Breast epithelium (tissue), 4 donors: ENCODE measurements at regions not wholly inside any gene's neighbourhood (a gene's known extent, or its start where the extent isn't known, plus 50 kb on each side); places are given as distances from the start of the nearest gene placed in this dataset.

ENCODE experiments used
- DNase-seq, 2 donors: peaks; one replicate each; pipeline ENCODE4 v3.0.0-alpha.2; 2019; ENCODE audit warnings: low spot score in 2 of 2
- H3K27ac ChIP-seq, 2 donors: fragments of 200-600 bp; sonication (generic) in 1 of 2; one replicate each; pipeline ENCODE4 v1.5.1; 2016 to 2019; ENCODE audit warnings: mild to moderate bottlenecking in 1 of 2
- H3K27me3 ChIP-seq, 2 donors: fragments of 200-600 bp; sonication (generic) in 1 of 2; one replicate each; pipeline versions ENCODE4 v1.5.1 to v1.6.0; 2017 to 2019; ENCODE audit warnings: control low read depth in 1 of 2, mild to moderate bottlenecking in 1 of 2
- H3K36me3 ChIP-seq: fragments of 200-600 bp; one replicate; pipeline ENCODE4 v1.5.1; 2019
- H3K4me1 ChIP-seq, 2 donors: fragments of 200-600 bp; sonication (generic); one replicate each; pipeline ENCODE4 v1.5.1; 2016 to 2019; ENCODE audit warnings: control low read depth in 1 of 2
- H3K4me3 ChIP-seq, 3 donors: fragments of 200-600 bp; sonication (generic); 1 replicate in 2 of 3; 2 replicates in 1 of 3; pipeline ENCODE4 v1.5.1; 2016 to 2019; ENCODE audit warnings: mild to moderate bottlenecking in 3 of 3, moderate library complexity in 2 of 3
- H3K9me3 ChIP-seq, 2 donors: fragments of 200-600 bp; sonication (generic) in 1 of 2; one replicate each; pipeline ENCODE4 v1.5.1; 2016 to 2019; ENCODE audit warnings: control low read depth in 1 of 2
- POLR2A ChIP-seq: fragments of 450-650 bp; IDR thresholded peaks from one replicate; pipeline ENCODE4 v1.6.1; 2016; ENCODE audit warnings: antibody characterized with exemption, mild to moderate bottlenecking, moderate library complexity
- POLR2AphosphoS5 ChIP-seq, 3 donors: sonication (generic); formaldehyde crosslinking; IDR thresholded peaks; one replicate each; pipeline ENCODE4 v1.6.1; 2017; ENCODE audit warnings: antibody characterized with exemption in 3 of 3
- intact Hi-C: fragments of 100-400 bp; cut with DNase I; formaldehyde crosslinking; loops from one replicate; pipeline ENCODE4 v1.15.1; 2023; ENCODE audit warnings: low total_unique reads
- TF ChIP-seq, protein P1 (sequence below), 3 donors: fragments of 450-650 bp; IDR thresholded peaks; one replicate each; pipeline ENCODE4 v1.5.1; 2016 to 2017; ENCODE audit warnings: antibody characterized with exemption in 3 of 3, mild to moderate bottlenecking in 3 of 3, moderate library complexity in 3 of 3

DNA sequence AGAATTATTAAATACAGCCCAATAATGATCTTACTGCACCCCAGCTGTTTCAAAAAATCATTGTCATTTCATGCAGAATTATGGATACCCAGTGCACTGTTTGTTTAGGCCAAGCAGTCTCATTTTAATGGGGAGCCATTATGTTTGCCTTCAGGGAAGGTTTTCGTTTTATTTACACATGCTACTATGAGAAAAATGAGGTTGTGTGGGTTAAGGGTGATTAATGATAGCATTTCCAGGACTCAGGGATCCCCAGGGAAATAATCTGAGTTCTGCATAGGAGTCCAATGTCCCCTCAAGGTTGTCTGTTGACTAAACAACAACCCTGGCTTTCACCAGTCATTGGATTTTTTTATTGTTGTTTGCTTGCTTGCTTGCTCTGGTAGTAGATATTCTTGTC lies 71.0 kb upstream of the ZP4 start:
- intact Hi-C loops = no loop called here
- H3K36me3 ChIP-seq = no peaks in the 10 kb centered on the region

DNA sequence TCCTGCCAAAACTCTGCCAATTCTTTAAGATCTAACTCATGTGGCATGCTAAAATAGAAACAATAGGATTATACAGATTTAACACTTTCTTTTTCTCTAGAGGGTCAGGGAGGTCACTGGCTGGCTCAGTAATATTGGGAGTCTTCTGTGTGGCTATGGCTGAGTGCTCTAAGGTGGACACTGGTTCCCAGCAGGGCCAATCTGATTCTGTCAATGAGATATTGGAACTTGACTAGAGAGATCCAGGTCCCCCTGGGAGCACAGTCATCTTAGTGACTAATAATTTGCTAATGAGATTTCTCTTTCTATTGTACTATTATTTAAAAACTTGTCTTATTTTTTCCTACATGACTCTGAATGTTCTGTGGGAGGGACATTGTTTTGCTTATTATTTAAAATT lies 69.1 kb upstream of the ZP4 start:
- intact Hi-C loops = no loop called here

More for the DNA sequence above, 71.0 kb upstream of the ZP4 start:
- Histone ChIP-seq H3K4me3 (no peak overlapping the region), H3K4me1 (no peaks in the 10 kb centered on the region), H3K27me3 (no peaks in the 10 kb centered on the region), H3K27ac (no peak overlapping the region), H3K9me3 (no peaks in the 10 kb centered on the region)
- TF ChIP-seq, protein P1, sequence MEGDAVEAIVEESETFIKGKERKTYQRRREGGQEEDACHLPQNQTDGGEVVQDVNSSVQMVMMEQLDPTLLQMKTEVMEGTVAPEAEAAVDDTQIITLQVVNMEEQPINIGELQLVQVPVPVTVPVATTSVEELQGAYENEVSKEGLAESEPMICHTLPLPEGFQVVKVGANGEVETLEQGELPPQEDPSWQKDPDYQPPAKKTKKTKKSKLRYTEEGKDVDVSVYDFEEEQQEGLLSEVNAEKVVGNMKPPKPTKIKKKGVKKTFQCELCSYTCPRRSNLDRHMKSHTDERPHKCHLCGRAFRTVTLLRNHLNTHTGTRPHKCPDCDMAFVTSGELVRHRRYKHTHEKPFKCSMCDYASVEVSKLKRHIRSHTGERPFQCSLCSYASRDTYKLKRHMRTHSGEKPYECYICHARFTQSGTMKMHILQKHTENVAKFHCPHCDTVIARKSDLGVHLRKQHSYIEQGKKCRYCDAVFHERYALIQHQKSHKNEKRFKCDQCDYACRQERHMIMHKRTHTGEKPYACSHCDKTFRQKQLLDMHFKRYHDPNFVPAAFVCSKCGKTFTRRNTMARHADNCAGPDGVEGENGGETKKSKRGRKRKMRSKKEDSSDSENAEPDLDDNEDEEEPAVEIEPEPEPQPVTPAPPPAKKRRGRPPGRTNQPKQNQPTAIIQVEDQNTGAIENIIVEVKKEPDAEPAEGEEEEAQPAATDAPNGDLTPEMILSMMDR (IDR thresholded peaks at IDR 0.05) = no peak
- no peak for TF ChIP-seq POLR2A
- DNase-seq = no peak

DNA sequence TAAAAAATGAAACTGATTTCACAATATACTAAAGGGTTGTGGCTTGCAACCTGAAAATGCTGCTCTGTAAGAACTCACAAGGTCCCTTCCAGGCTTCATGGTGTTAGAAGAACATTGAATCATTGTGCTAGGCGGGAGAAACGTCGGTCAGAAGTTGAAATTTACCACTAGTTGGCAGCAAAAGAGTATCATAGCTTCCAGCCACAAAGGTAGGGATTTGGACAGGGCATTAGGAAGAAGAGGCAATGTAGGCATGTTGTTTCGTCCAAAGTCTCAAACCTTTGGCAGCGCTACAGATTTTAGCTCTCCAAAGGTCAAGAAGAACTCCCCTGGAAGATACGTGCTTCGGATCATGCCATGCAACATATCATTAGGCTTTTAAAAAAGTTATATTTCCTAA lies 62.5 kb upstream of the ZP4 start:
- Histone ChIP-seq H3K36me3 (no peaks in the 10 kb centered on the region), H3K9me3 (no peaks in the 10 kb centered on the region), H3K27me3 (no peaks in the 10 kb centered on the region), H3K4me1 (no peaks in the 10 kb centered on the region), H3K27ac (no peak overlapping the region), H3K4me3 (no peak overlapping the region)
- intact Hi-C loops = no loop called here
- DNase-seq = no peak
- TF ChIP-seq POLR2A (no peak), POLR2AphosphoS5 (IDR thresholded peaks at IDR 0.05) (no peak)
- TF ChIP-seq, protein P1 (IDR thresholded peaks at IDR 0.05) = no peak

More for the DNA sequence above, 69.1 kb upstream of the ZP4 start:
- no peak overlapping the region for H3K27ac ChIP-seq
- no peaks in the 10 kb centered on the region for H3K27me3 ChIP-seq
- DNase-seq = no peak
- H3K4me3 ChIP-seq = no peak overlapping the region
- TF ChIP-seq, protein P1 (IDR thresholded peaks at IDR 0.05) = no peak
- TF ChIP-seq POLR2AphosphoS5 (IDR thresholded peaks at IDR 0.05) (no peak), POLR2A (no peak)
- no peaks in the 10 kb centered on the region for H3K9me3 ChIP-seq
- no peaks in the 10 kb centered on the region for H3K4me1 ChIP-seq
- no peaks in the 10 kb centered on the region for H3K36me3 ChIP-seq
